ENCODE measurements at regions not wholly inside any gene's neighbourhood (a gene's known extent, or its start where the extent isn't known, plus 50 kb on each side); places are given as distances from the start of the nearest gene placed in this dataset.

- TF ChIP-seq CTCF (IDR thresholded peaks at IDR 0.05; ENCODE audit: low read depth, low read length, missing control alignments): no peak
- H3K4me3 ChIP-seq (replicated peaks; ENCODE audit: low read depth, low read length): no peak overlapping the region
- no peak for DNase-seq (ENCODE audit: extremely low read depth, low read depth)
Measured at GRCh38 chr18:68560128-68560527, 154.8 kb downstream of the TMX3 start.

GRCh38 chr18:68557183-68557582 is 157.7 kb downstream of the TMX3 start:
- TF ChIP-seq CTCF (IDR thresholded peaks at IDR 0.05; ENCODE audit: low read depth, low read length, missing control alignments): no peak
- no peak for DNase-seq (ENCODE audit: extremely low read depth, low read depth)
- H3K4me3 ChIP-seq (replicated peaks; ENCODE audit: low read depth, low read length): no peak overlapping the region

GRCh38 chr18:68555879-68556301 is 159.0 kb downstream of the TMX3 start:
- no peak for TF ChIP-seq CTCF (IDR thresholded peaks at IDR 0.05; ENCODE audit: low read depth, low read length, missing control alignments)
- DNase-seq (ENCODE audit: extremely low read depth, low read depth): no peak

GRCh38 chr18:68548904-68549870 is 165.7 kb downstream of the TMX3 start:
- no peak for DNase-seq (ENCODE audit: extremely low read depth, low read depth)
- no peak overlapping the region for H3K4me3 ChIP-seq (replicated peaks; ENCODE audit: low read depth, low read length)
- TF ChIP-seq CTCF (IDR thresholded peaks at IDR 0.05; ENCODE audit: low read depth, low read length, missing control alignments): no peak

More at GRCh38 chr18:68555879-68556301, 159.0 kb downstream of the TMX3 start:
- H3K4me3 ChIP-seq (replicated peaks; ENCODE audit: low read depth, low read length): no peak overlapping the region

- DNase-seq (ENCODE audit: extremely low read depth, low read depth): no peak
- no peak overlapping the region for H3K4me3 ChIP-seq (replicated peaks; ENCODE audit: low read depth, low read length)
- TF ChIP-seq CTCF (IDR thresholded peaks at IDR 0.05; ENCODE audit: low read depth, low read length, missing control alignments): no peak
Measured at GRCh38 chr18:68543344-68543743, 171.6 kb downstream of the TMX3 start.

- TF ChIP-seq CTCF (IDR thresholded peaks at IDR 0.05; ENCODE audit: low read depth, low read length, missing control alignments): no peak
- no peak for DNase-seq (ENCODE audit: extremely low read depth, low read depth)
- no peak overlapping the region for H3K4me3 ChIP-seq (replicated peaks; ENCODE audit: low read depth, low read length)
Measured at GRCh38 chr18:68542846-68543245, 172.1 kb downstream of the TMX3 start.
